K562 (cell line): ENCODE measurements at regions not wholly inside any gene's neighbourhood (a gene's known extent, or its start where the extent isn't known, plus 50 kb on each side); places are given as distances from the start of the nearest gene placed in this dataset.

ENCODE experiments used
- NR2C1 ChIP-seq, 2 experiments: fragments of 450-650 bp; IDR thresholded peaks; 2 replicates each; pipeline ENCODE4 v1.6.1; 2017; ENCODE audit warnings: mild to moderate bottlenecking in 2 of 2, antibody characterized with exemption in 1 of 2, inconsistent platforms in 1 of 2, missing compliant biosample characterization in 1 of 2, missing genetic modification characterization in 1 of 2
- SMARCA5 ChIP-seq: fragments of 450-650 bp; IDR thresholded peaks from 2 replicates; pipeline ENCODE4 v1.6.1; 2016
- ZNF766 ChIP-seq: fragments of 200-800 bp; sonication (Bioruptor generic); conservative IDR thresholded peaks from 2 replicates; pipeline ENCODE4 v1.6.1; 2016; ENCODE audit warnings: missing genetic modification characterization, missing compliant biosample characterization
- ZNF79 ChIP-seq: fragments of 250-450 bp; sonication (Bioruptor Pico); IDR thresholded peaks from 2 replicates; pipeline ENCODE4 v1.4.0; 2020; ENCODE audit warnings: low read depth, mild to moderate bottlenecking, moderate library complexity
- TF ChIP-seq, protein P1 (sequence below): fragments of 250-450 bp; sonication (Bioruptor Pico); IDR thresholded peaks from 2 replicates; pipeline ENCODE4 v1.5.0; 2022; ENCODE audit warnings: mild to moderate bottlenecking
- TF ChIP-seq, protein P2 (sequence below): fragments of 450-650 bp; IDR thresholded peaks from 2 replicates; pipeline ENCODE4 v1.6.1; 2016; ENCODE audit warnings: antibody characterized with exemption
- TF ChIP-seq, protein P3 (sequence below), 2 experiments: fragments of 450-650 bp in 1 of 2; sonication (generic) in 1 of 2; formaldehyde crosslinking in 1 of 2; IDR thresholded peaks; 2 replicates each; pipeline versions ENCODE4 v1.7.1 to v1.9.0; 2016 to 2022; ENCODE audit warnings: inconsistent platforms in 1 of 2, mild to moderate bottlenecking in 1 of 2, missing genetic modification reagents in 1 of 2
- TF ChIP-seq, protein P4 (sequence below): sonication (generic); formaldehyde crosslinking; IDR thresholded peaks from 2 replicates; pipeline ENCODE4 v1.8.1; 2022; ENCODE audit warnings: missing genetic modification reagents

DNA sequence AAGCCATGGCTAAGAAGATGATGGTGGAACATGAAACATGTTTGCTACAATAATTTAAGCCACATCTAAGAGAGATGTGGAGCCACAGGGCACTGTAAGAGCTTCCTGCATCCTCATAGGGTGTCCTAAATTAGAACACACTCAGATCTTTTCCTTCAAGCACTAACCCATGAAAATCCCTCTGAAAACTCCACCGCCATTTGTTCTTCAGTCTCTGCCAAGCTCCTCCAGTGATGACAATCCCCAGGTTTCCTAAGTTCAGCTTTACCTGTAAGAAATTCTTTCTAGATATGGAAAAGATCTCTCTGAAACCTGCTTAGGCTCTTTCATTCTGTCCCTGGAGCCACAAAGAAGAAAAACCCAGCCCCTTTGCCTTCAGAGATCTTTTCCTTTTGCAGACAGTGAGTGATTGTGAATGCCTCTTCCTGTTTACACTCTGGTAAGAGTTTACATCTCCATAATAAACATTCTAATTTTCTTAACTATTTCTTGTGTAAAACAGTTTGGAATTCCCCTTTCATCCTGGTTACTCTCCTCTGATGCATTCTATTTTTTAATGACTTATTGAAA lies 907.2 kb downstream of the VRK1 start (continued):
- TF ChIP-seq SMARCA5 (no peak), NR2C1 (IDR thresholded peaks at IDR 0.05) (no peak), NR2C1 (tag; IDR thresholded peaks at IDR 0.05) (no peak), ZNF766 (CRISPR knock-in tag) (no peak), ZNF79 (CRISPR knock-in tag) (no peak)
- TF ChIP-seq, protein P1, sequence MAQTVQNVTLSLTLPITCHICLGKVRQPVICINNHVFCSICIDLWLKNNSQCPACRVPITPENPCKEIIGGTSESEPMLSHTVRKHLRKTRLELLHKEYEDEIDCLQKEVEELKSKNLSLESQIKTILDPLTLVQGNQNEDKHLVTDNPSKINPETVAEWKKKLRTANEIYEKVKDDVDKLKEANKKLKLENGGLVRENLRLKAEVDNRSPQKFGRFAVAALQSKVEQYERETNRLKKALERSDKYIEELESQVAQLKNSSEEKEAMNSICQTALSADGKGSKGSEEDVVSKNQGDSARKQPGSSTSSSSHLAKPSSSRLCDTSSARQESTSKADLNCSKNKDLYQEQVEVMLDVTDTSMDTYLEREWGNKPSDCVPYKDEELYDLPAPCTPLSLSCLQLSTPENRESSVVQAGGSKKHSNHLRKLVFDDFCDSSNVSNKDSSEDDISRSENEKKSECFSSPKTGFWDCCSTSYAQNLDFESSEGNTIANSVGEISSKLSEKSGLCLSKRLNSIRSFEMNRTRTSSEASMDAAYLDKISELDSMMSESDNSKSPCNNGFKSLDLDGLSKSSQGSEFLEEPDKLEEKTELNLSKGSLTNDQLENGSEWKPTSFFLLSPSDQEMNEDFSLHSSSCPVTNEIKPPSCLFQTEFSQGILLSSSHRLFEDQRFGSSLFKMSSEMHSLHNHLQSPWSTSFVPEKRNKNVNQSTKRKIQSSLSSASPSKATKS, result no peak
- TF ChIP-seq, protein P2, sequence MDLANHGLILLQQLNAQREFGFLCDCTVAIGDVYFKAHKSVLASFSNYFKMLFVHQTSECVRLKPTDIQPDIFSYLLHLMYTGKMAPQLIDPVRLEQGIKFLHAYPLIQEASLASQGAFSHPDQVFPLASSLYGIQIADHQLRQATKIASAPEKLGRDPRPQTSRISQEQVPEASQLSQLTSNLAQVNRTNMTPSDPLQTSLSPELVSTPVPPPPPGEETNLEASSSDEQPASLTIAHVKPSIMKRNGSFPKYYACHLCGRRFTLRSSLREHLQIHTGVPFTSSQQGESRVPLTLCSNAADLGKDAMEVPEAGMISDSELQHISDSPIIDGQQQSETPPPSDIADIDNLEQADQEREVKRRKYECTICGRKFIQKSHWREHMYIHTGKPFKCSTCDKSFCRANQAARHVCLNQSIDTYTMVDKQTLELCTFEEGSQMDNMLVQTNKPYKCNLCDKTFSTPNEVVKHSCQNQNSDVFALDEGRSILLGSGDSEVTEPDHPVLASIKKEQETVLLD, result no peak
- TF ChIP-seq, protein P3, sequence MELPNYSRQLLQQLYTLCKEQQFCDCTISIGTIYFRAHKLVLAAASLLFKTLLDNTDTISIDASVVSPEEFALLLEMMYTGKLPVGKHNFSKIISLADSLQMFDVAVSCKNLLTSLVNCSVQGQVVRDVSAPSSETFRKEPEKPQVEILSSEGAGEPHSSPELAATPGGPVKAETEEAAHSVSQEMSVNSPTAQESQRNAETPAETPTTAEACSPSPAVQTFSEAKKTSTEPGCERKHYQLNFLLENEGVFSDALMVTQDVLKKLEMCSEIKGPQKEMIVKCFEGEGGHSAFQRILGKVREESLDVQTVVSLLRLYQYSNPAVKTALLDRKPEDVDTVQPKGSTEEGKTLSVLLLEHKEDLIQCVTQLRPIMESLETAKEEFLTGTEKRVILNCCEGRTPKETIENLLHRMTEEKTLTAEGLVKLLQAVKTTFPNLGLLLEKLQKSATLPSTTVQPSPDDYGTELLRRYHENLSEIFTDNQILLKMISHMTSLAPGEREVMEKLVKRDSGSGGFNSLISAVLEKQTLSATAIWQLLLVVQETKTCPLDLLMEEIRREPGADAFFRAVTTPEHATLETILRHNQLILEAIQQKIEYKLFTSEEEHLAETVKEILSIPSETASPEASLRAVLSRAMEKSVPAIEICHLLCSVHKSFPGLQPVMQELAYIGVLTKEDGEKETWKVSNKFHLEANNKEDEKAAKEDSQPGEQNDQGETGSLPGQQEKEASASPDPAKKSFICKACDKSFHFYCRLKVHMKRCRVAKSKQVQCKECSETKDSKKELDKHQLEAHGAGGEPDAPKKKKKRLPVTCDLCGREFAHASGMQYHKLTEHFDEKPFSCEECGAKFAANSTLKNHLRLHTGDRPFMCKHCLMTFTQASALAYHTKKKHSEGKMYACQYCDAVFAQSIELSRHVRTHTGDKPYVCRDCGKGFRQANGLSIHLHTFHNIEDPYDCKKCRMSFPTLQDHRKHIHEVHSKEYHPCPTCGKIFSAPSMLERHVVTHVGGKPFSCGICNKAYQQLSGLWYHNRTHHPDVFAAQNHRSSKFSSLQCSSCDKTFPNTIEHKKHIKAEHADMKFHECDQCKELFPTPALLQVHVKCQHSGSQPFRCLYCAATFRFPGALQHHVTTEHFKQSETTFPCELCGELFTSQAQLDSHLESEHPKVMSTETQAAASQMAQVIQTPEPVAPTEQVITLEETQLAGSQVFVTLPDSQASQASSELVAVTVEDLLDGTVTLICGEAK (IDR thresholded peaks at IDR 0.05), result no peak
- TF ChIP-seq, protein P3 (CRISPR knock-in tag; IDR thresholded peaks at IDR 0.05), result no peak
- TF ChIP-seq, protein P4, sequence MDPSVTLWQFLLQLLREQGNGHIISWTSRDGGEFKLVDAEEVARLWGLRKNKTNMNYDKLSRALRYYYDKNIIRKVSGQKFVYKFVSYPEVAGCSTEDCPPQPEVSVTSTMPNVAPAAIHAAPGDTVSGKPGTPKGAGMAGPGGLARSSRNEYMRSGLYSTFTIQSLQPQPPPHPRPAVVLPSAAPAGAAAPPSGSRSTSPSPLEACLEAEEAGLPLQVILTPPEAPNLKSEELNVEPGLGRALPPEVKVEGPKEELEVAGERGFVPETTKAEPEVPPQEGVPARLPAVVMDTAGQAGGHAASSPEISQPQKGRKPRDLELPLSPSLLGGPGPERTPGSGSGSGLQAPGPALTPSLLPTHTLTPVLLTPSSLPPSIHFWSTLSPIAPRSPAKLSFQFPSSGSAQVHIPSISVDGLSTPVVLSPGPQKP (CRISPR knock-in tag), result no peak
